Pancreas (tissue), 10 donors: ENCODE measurements at regions not wholly inside any gene's neighbourhood (a gene's known extent, or its start where the extent isn't known, plus 50 kb on each side); places are given as distances from the start of the nearest gene placed in this dataset.

Source experiments
- ATAC-seq, 4 donors: fragments of 200-7000 bp; cut with Tn5 transposase; one replicate each; pipeline versions ENCODE4 v1.8.0 to v1.9.1; 2020; ENCODE audit warnings: mild to moderate bottlenecking in 4 of 4, moderate library complexity in 4 of 4
- DNase-seq, 6 donors: peaks; one replicate each; pipeline ENCODE4 v3.0.0-alpha.2; 2020
- FAIRE-seq: peaks from 2 replicates; lab custom pipeline; 2012; peaks lifted over from hg19 to GRCh38; lab: Jason Lieb, UNC
- H3K27ac ChIP-seq, 4 donors: fragments of 200-600 bp; sonication (generic); 1 replicate in 3 of 4; 2 replicates in 1 of 4; pipeline versions ENCODE4 v1.5.0 to v1.8.0; 2020
- H3K27me3 ChIP-seq, 4 donors: fragments of 200-600 bp; one replicate each; pipeline ENCODE4 v1.8.0; 2021
- H3K36me3 ChIP-seq, 3 donors: fragments of 200-600 bp; sonication (generic) in 1 of 3; one replicate each; pipeline versions ENCODE4 v1.5.0 to v1.8.0; 2020 to 2021
- H3K4me1 ChIP-seq, 3 donors: fragments of 200-600 bp; one replicate each; pipeline ENCODE4 v1.8.0; 2021
- H3K4me3 ChIP-seq, 4 donors: fragments of 200-600 bp; sonication (generic) in 2 of 4; one replicate each; pipeline versions ENCODE4 v1.5.0 to v1.8.0; 2020 to 2021
- H3K9me3 ChIP-seq, 4 donors: fragments of 200-600 bp; one replicate each; pipeline ENCODE4 v1.8.0; 2021
- CTCF ChIP-seq, 4 donors: fragments of 200-600 bp; sonication (generic) in 3 of 4; IDR thresholded peaks; one replicate each; pipeline versions ENCODE4 v1.5.0 to v1.8.0; 2021; ENCODE audit warnings: antibody characterized with exemption in 4 of 4
- WGBS, 2 donors: extraction: QIAGEN DNeasy Blood & Tissue Kit; methylation state at CpG; one replicate each; pipeline ENCODE4 v1.1.7; 2013; 5-methylcytosine and 5-hydroxymethylcytosine counted together
- intact Hi-C, 3 donors: fragments of 100-400 bp; cut with DNase I; formaldehyde crosslinking; loops; one replicate each; pipeline versions ENCODE4 v1.11.1 to v1.14.2; 2022
- donor health status: healthy with polysubstance abuse.
- donor health status: DM: no; HTN: no; CAD: no; lungs with moderate emphysema.
- donor health status: DM: no; HTN: no; CAD: no.
- donor health status: control.
- donor health status: control.
- donor health status: Bipolar disorder and iron deficiency.
- donor health status: DM: yes; HTN: yes; CAD: no.
- donor health status: DM: no; HTN: no; CAD: no.
- donor health status: DM: no; HTN: no; CAD: no.
- donor health status: DM: yes; HTN: yes; CAD: no.

DNA sequence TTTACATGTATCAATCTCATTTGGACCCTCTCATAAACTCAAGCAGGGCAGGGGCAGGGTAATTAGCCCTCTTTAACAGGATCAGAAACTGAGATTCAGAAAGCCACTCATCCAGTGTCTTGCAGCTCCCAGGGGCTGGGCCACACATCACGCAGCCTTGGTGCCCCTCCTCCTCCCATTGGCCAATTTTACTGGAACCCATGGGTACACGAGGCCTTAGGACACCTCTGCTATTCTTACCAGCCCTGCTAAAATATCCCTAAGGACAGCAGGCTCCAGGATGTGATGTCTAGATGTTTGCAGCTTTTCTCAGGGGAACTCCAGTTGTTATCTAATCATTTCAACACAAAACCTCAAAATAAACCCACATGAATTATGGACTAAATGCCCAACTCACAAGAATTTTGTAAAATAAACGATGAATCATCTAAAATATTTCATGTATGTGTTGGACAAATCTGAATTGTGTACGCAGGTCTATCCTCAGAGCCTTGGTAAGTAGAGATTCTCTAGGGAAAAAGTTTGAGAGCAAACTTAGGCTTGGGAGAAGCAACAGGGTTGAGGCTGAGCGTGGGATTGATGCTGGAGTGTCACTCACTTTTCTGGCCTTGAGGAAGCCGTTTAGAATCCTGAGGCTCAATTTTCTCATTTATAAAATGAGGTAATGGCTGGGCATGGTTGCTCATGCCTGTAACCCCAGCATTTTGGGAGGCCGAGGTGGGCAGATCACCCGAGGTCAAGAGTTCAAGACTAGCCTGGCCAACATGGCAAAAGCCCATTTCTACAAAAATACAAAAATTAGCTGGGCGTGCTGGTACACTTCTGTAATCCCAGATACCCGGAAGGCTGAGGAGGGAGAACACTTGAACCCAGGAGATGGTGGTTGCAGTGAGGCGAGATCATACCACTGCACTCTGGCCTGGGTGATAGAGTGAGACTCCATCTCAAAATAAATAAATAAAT, 69.7 kb upstream of the TNS3 start:
- Histone ChIP-seq H3K27ac (no peak overlapping the region), H3K4me3 (no peak overlapping the region), H3K4me1 (no peaks in the 10 kb centered on the region), H3K9me3 (no peaks in the 10 kb centered on the region), H3K27me3 (no peaks in the 10 kb centered on the region), H3K36me3 (no peaks in the 10 kb centered on the region)
- intact Hi-C loops, result no loop called here
- WGBS, 2 donors, result 79 to 86% methylated on average over 11 of the region's 11 CpGs
- DNase-seq (no peak), ATAC-seq (peak in 1 of 4 donors; percentile 47), FAIRE-seq (no peak)
- TF ChIP-seq CTCF (IDR thresholded peaks at IDR 0.05), result no peak

GRCh38 chr7:47649919-47650318, 68.0 kb upstream of the TNS3 start:
- ATAC-seq (no peak), DNase-seq (no peak), FAIRE-seq (no peak)
- H3K27me3 ChIP-seq, result no peaks in the 10 kb centered on the region
- 84 to 90% methylated on average over 7 of the region's 7 CpGs for WGBS, 2 donors
- H3K4me1 ChIP-seq, result no peaks in the 10 kb centered on the region
- intact Hi-C loops, result no loop called here
- no peak overlapping the region for H3K4me3 ChIP-seq
- H3K9me3 ChIP-seq, result no peaks in the 10 kb centered on the region
- TF ChIP-seq CTCF (IDR thresholded peaks at IDR 0.05), result no peak
- no peak overlapping the region for H3K27ac ChIP-seq
- H3K36me3 ChIP-seq, result no peaks in the 10 kb centered on the region

DNA sequence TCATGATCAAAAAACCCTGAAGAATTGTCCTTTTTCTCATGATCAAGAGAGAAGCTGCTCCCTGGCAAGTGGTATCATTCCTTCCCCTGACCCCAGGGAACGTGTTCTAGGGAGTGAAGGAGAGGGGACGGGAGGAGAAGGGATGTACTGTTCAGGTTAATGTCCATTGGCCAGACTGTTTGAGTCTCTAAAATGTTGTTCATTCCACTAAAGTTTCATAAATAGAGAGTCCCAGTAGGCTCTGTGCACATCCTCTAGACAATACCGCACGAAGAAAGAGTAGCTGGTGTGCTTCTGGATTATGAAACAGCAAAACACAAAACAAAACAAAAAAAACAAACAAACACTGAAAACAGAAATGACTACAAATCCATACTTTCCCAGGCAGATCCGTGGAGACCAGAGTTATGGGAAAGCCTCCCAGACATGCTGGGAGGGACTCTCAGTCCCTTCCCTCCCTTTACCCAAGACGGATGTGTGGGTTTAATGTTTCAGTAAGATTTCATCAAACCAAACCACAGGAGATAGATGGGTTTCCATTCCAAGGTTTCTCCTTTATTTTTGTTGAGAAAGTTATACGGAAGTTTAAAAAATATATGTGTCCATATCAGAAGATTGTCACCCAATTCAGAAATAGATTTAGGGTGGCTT, 66.5 kb upstream of the TNS3 start:
- Histone ChIP-seq H3K4me1 (no peaks in the 10 kb centered on the region), H3K27ac (no peak overlapping the region), H3K4me3 (no peak overlapping the region), H3K9me3 (no peaks in the 10 kb centered on the region), H3K27me3 (no peaks in the 10 kb centered on the region), H3K36me3 (no peaks in the 10 kb centered on the region)
- FAIRE-seq (no peak), ATAC-seq (no peak), DNase-seq (no peak)
- 83 to 84% methylated on average over 7 of the region's 7 CpGs for WGBS, 2 donors
- intact Hi-C loops, result no loop called here
- TF ChIP-seq CTCF (IDR thresholded peaks at IDR 0.05), result no peak

DNA sequence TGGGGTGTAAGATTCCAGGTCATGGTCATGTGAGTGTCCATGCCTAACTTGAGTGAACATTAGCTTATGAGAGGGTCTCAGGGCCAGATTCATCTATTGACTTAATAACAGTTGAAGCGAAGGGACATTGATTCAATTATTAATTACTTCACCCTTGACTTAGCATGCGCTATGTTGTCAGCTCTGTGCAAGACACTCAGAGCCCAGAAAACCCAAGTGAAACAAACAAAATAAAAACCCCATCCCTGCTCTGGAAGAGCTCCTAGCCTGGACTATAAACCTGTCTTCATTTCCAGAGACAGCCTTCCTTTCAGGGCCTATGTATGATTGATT, 66.0 kb upstream of the TNS3 start:
- TF ChIP-seq CTCF (IDR thresholded peaks at IDR 0.05), result no peak
- no peak for ATAC-seq
- 90 to 94% methylated on average over 2 of the region's 2 CpGs for WGBS, 2 donors
- Histone ChIP-seq H3K27me3 (no peaks in the 10 kb centered on the region), H3K4me3 (no peak overlapping the region), H3K27ac (no peak overlapping the region), H3K4me1 (no peaks in the 10 kb centered on the region), H3K9me3 (no peaks in the 10 kb centered on the region), H3K36me3 (no peaks in the 10 kb centered on the region)
- FAIRE-seq, result no peak
- no peak for DNase-seq
- intact Hi-C loops, result no loop called here
